ENCODE measurements at regions not wholly inside any gene's neighbourhood (a gene's known extent, or its start where the extent isn't known, plus 50 kb on each side); places are given as distances from the start of the nearest gene placed in this dataset.

GRCh38 chr5:77881528-77881927, 105.4 kb upstream of the TBCA start (continued):
- TF ChIP-seq BRD9 (IDR thresholded peaks at IDR 0.05; ENCODE audit: low read depth, partially characterized antibody) (no peak), RBM39 (optimal IDR thresholded peaks at IDR 0.05; ENCODE audit: low read depth, low read length) (no peak), MCM7 (IDR thresholded peaks at IDR 0.05) (no peak), ETV1 (tag; conservative IDR thresholded peaks at IDR 0.05; ENCODE audit: low read depth) (0 out of 2 replicates have a peak, but pooled peaks have one; percentile 3), HEY1 (CRISPR knock-in tag; IDR thresholded peaks at IDR 0.05; ENCODE audit: borderline replicate concordance) (no peak), BHLHE40 (IDR thresholded peaks at IDR 0.05; ENCODE audit: low read length) (peak; percentile 39; the same call in 1 of the 2 replicates), ZSCAN29 (IDR thresholded peaks at IDR 0.05) (no peak), MYBL2 (IDR thresholded peaks at IDR 0.05; ENCODE audit: low read depth) (no peak), MYBL2 (CRISPR knock-in tag; IDR thresholded peaks at IDR 0.05; ENCODE audit: borderline replicate concordance) (no peak), ZNF79 (CRISPR knock-in tag; IDR thresholded peaks at IDR 0.05; ENCODE audit: low read depth) (no peak), ZNF175 (CRISPR knock-in tag; IDR thresholded peaks at IDR 0.05; ENCODE audit: low read depth) (0 out of 2 replicates have a peak, but pooled peaks have one; percentile 50), HDAC1 (IDR thresholded peaks at IDR 0.05) (no peak), SMARCE1 (IDR thresholded peaks at IDR 0.05) (peak; percentile 57), CBFA2T3 (IDR thresholded peaks at IDR 0.05) (peak; percentile 93), ZFP36 (IDR thresholded peaks at IDR 0.05; ENCODE audit: low read depth, low read length, partially characterized antibody) (no peak), ZNF551 (CRISPR knock-in tag; IDR thresholded peaks at IDR 0.05) (no peak), HNRNPK (IDR thresholded peaks at IDR 0.05; ENCODE audit: low read depth, low read length, poor library complexity, severe bottlenecking) (no peak), SP2 (IDR thresholded peaks at IDR 0.05; ENCODE audit: extremely low read depth, low read depth, low read length, poor library complexity, severe bottlenecking) (no peak), NR2C1 (IDR thresholded peaks at IDR 0.05) (no peak), NR2C1 (tag; IDR thresholded peaks at IDR 0.05) (no peak), NFIX (CRISPR knock-in tag; IDR thresholded peaks at IDR 0.05; ENCODE audit: low read depth) (no peak), ATF2 (CRISPR knock-in tag; IDR thresholded peaks at IDR 0.05) (no peak), ZEB2 (IDR thresholded peaks at IDR 0.05) (peak; percentile 31; the same call in 1 of the 2 replicates), POLR2A (conservative IDR thresholded peaks at IDR 0.05) (no peak), RNF219 (CRISPR knock-in tag; IDR thresholded peaks at IDR 0.05) (no peak)
- TF ChIP-seq, protein P1, sequence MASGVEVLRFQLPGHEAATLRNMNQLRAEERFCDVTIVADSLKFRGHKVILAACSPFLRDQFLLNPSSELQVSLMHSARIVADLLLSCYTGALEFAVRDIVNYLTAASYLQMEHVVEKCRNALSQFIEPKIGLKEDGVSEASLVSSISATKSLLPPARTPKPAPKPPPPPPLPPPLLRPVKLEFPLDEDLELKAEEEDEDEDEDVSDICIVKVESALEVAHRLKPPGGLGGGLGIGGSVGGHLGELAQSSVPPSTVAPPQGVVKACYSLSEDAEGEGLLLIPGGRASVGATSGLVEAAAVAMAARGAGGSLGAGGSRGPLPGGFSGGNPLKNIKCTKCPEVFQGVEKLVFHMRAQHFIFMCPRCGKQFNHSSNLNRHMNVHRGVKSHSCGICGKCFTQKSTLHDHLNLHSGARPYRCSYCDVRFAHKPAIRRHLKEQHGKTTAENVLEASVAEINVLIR (CRISPR knock-in tag; IDR thresholded peaks at IDR 0.05), result peak; percentile 59
- TF ChIP-seq, protein P2, sequence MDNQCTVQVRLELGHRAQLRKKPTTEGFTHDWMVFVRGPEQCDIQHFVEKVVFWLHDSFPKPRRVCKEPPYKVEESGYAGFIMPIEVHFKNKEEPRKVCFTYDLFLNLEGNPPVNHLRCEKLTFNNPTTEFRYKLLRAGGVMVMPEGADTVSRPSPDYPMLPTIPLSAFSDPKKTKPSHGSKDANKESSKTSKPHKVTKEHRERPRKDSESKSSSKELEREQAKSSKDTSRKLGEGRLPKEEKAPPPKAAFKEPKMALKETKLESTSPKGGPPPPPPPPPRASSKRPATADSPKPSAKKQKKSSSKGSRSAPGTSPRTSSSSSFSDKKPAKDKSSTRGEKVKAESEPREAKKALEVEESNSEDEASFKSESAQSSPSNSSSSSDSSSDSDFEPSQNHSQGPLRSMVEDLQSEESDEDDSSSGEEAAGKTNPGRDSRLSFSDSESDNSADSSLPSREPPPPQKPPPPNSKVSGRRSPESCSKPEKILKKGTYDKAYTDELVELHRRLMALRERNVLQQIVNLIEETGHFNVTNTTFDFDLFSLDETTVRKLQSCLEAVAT (IDR thresholded peaks at IDR 0.05), result no peak
